ENCODE measurements at regions not wholly inside any gene's neighbourhood (a gene's known extent, or its start where the extent isn't known, plus 50 kb on each side); places are given as distances from the start of the nearest gene placed in this dataset.

- TF ChIP-seq, protein P1, sequence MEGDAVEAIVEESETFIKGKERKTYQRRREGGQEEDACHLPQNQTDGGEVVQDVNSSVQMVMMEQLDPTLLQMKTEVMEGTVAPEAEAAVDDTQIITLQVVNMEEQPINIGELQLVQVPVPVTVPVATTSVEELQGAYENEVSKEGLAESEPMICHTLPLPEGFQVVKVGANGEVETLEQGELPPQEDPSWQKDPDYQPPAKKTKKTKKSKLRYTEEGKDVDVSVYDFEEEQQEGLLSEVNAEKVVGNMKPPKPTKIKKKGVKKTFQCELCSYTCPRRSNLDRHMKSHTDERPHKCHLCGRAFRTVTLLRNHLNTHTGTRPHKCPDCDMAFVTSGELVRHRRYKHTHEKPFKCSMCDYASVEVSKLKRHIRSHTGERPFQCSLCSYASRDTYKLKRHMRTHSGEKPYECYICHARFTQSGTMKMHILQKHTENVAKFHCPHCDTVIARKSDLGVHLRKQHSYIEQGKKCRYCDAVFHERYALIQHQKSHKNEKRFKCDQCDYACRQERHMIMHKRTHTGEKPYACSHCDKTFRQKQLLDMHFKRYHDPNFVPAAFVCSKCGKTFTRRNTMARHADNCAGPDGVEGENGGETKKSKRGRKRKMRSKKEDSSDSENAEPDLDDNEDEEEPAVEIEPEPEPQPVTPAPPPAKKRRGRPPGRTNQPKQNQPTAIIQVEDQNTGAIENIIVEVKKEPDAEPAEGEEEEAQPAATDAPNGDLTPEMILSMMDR (IDR thresholded peaks at IDR 0.05) = no peak
- TF ChIP-seq POLR2A (IDR thresholded peaks at IDR 0.05) = no peak
Measured at GRCh38 chr1:22321917-22322316, 129.7 kb upstream of the ZBTB40 start.
